SKM-1 treated with dmso at 0.1 percent for 144 hours (cell line): ENCODE measurements at regions not wholly inside any gene's neighbourhood (a gene's known extent, or its start where the extent isn't known, plus 50 kb on each side); places are given as distances from the start of the nearest gene placed in this dataset.

Experiments used
- DNase-seq: peaks from one replicate; lab custom pipeline; 2025; ENCODE audit not compliant: unreplicated experiment; lab: John Stamatoyannopoulos, UW

DNA sequence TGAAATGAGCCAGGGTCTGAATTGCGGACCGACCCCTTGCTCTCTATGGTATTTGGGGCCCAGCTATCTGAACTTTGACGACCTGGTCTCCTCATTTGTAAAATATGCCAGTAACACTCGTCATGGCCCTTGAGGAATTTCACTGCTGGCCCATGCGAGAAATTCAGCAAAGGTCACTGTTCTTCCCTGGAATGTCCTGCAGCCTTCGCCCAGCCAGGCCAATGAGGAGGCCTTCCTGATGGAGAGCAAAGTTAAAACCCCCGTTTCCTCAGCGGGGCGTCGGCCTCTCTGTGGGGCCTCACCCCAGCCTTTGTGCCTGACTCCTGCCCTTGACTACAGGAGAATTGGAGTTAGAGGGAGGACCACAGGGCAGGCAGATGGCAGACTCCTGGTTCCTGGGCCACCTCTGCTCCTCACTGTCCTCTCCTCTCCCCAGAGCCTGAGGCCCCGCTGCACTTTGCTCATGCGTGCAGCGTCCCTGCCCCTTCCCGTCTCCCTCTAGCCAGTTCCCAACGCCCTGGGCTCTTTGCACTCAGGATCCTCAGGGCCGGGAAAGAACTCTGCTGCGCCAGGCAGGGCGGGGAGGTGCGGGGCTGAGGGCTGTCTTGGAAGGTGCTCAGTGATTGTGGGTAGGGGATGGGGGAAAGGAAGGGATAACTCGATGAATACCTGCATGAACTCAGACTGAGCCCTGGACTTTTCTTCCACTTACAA, 257.0 kb upstream of the RAB6C start:
- DNase-seq, result no peak

DNA sequence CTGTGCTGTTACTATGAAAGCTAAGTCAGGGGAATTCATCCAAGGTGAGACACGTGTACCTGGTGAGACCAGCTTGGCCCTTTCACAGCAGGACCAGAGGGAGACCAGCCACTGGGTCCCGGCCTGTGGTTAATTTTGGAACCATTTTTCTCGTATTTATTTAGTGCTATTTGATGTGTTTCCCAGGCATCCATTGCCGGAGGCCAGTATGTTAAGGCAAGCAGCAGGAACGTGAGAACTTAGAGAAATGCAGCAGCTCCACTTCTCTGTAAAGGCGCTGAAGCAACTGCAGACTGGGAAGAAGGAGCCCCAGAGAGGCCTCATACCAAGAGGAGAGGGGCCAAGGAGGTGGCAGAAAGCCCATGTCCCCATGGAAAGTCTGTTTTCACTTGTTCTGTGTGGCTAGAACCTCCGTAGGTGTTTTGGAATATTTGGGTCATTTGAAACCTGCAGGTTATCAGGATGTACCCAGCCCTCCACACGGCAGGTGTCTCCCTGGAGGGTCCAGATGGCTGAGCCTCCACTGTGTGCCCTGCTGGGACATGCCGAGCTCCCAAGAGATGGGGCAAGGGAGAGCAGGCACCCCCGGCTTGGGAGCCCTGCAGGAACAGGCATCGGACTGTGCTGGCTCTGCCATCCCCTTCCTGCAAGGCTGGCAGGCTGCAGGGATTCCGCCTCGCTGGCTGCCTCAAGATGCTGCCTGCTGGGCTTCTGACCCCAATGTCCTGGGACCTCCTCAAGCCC, 256.0 kb upstream of the RAB6C start:
- DNase-seq, result no peak

- no peak for DNase-seq
Observed at GRCh38 chr2:129724021-129724757, 255.3 kb upstream of the RAB6C start.

DNA sequence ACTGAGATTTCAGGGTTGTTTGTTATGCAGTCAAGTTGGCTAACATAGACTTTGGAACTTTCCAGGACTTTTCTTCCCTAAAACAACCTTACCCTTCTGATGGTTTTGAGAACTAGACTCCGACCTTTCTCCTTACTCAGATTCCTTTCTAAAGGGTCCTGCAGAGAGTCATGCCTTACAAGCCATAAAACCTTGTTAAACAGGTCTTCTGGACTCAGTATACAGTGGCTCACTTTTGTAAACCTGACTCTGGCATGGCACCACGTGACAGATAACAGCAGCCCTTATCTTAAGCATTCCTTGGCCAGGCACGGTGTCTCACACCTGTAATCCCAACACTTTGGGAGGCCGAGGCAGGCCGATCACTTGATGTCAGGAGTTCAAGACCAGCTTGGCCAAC, 253.2 kb upstream of the RAB6C start:
- DNase-seq, result no peak

- no peak for DNase-seq
Observed at GRCh38 chr2:129727286-129727685, 252.2 kb upstream of the RAB6C start.

DNA sequence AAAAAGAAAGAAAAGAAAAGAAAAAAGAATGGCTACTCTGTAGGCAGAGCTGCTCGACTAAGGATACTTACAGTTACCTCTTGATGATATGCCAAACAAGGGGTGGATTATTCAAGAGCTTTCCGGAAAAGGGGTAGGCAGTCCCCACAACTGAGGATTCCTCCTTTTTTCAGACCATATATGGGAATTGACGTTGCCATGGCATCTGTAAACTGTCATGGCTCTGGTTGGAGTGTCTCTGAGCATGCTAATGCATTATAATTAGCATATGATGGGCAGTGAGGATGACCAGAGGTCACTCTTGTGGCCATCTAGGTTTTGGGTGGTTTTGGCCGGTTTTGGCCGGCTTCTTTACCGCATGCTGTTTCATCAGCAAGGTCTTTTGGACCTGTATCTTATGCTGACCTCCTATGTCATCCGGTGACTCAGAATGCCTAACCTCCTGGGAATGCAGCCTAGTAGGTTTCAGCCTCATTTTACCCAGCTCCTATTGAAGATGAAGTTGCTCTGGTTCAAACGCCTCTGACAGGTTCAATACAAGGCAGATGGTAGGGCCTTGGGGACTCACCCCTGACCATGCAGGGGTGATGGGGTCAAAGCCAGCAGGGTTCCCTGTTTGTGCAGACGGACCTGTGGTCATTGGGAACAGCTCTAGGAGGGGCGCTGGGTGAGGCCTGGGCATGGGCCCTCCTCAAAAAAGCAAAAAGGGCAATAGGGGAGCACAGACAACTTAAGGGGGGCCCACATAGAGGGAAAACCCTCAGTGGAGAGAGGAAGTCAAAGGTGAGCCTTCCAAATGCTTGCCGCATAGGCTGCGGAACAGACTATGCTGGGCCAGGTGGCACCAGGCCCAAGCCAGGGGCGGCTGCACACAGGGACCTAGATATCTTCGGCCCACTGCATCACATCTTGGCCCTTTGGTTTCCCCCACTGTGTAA, 251.2 kb upstream of the RAB6C start:
- DNase-seq, result no peak

DNA sequence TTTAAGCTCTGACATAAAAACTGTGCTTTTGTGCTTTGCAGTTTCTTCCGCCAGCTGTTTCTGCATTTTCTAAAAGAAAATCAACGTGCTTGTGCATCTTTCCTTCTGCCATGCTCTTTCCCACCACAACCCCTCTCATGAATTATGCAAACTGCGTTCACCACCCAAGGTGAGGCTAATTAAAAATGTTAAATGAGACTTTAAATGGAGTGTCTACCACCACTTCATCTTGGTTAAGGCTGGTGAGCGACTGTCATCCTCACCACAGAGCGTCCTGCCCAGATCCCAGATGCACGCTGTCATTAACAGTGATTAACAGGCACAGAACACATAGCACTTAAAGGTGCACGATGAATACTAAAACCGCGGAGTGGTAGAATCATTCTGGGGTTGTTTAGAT, 250.5 kb upstream of the RAB6C start:
- DNase-seq, result no peak

GRCh38 chr2:129729646-129730045, 249.8 kb upstream of the RAB6C start:
- DNase-seq, result no peak

DNA sequence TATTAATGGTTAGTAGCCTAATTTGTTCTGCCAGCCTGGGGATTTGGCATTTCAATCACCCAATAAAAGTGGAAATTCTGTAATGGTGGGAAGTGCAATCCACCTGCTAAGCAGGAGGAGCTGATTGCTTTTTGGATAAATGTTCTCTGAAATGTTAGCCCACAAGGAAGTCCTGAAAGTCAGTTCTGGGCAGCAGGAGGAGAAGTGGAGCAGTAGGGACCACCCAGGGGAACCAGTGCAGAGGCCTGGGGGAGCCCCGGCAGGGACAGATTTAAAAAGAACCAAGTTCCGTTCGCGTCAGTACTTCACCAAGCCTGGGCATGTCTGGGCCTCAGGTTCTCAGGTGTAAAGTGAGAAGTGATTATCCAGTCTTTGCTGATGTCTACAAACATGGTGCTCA, 248.5 kb upstream of the RAB6C start:
- no peak for DNase-seq

GRCh38 chr2:129731907-129732629, 247.4 kb upstream of the RAB6C start:
- no peak for DNase-seq

GRCh38 chr2:129732630-129733026, 246.8 kb upstream of the RAB6C start:
- no peak for DNase-seq

DNA sequence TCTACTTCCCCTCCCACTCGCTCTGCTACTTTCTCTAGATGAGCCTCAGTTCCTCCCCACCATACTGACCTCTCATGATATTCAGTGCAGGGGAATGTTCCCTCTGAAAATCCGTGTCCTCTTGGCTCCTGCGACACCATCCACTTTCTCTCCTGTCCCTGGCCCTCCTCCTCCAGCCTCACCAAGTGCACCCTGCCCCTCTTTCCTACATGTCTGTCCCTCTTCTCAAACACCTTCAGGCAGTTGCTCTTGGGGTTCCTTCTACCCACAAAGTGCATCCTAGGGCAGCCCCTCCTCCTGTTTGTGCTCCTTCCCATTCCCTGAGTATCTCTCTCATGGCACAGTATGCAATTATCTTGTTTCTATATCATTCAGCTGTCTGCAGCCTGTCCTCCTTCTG, 246.4 kb upstream of the RAB6C start:
- no peak for DNase-seq

GRCh38 chr2:129733579-129733978, 245.9 kb upstream of the RAB6C start:
- DNase-seq, result no peak

GRCh38 chr2:129734343-129735034, 245.0 kb upstream of the RAB6C start:
- no peak for DNase-seq

- no peak for DNase-seq
Observed at GRCh38 chr2:129735576-129735975, 243.9 kb upstream of the RAB6C start.

DNA sequence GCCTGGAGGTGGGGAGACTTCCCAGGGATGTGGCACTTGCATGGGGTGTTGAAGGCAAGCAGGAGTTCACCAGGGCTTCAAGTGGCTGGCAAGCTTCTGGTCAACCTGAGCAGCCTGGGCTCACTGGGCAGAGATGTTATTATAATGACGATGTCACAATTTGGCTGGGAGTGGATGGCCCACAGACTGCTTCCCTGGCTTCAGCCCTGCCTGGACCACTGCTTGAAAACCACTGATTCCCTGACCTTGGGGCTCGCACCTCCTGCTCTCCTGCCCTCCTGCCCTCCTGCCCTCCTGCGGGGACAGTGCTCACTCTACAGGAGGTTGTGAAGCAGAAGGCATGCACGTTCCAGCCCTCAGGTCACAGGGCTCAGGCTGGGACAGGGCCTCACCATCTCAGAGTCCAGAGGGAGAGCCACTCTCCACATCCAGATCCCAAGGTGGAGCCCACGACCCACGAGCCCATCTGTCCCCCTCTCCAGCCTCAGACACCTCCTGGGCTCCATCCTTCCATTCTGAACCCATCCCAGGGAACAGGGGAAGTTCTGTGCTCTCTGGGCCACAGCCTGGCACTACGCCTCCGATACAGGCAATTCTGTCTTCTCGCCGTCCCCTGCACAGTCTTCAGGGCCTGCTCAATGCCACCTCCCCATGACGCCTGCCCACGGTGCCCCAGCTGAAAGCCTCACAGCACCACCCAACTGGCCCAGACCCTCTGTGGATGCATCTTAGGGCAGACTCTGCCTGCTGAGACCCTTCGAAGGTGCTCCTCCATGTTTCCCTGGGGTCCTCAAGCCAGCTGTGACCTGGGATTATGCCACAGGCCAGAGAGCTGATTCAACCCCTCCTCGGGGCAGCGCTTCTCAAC, 241.6 kb upstream of the RAB6C start:
- DNase-seq, result no peak

DNA sequence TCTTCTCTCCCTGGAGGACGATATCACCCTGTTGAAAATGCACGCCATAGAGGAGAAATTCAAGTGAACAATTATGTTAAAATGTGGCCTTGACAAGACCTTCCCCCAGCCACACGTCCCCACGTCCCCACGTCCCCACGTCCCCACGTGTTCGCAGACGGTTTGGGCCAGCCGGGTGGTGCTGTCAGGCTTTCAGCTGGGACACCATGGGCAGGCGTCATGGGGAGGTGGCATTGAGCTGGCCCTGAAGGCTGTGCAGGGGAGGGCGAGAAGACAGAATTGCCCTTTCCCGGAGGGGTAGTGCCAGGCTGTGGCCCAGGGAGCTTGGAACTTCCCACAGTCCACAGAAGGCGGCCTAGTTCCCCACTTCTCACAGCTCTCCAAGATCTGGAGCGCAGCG, 240.7 kb upstream of the RAB6C start:
- no peak for DNase-seq

GRCh38 chr2:129740504-129740903, 239.0 kb upstream of the RAB6C start:
- DNase-seq, result no peak

GRCh38 chr2:129741165-129741564, 238.3 kb upstream of the RAB6C start:
- no peak for DNase-seq
